ENCODE measurements at regions not wholly inside any gene's neighbourhood (a gene's known extent, or its start where the extent isn't known, plus 50 kb on each side); places are given as distances from the start of the nearest gene placed in this dataset.

- no peak for TF ChIP-seq POLR2A (IDR thresholded peaks at IDR 0.05)
- TF ChIP-seq EP300 (IDR thresholded peaks at IDR 0.05) = no peak
- no peak for TF ChIP-seq CTCF (IDR thresholded peaks at IDR 0.05)
These were observed 183.8 kb upstream of the LHX5 start for GRCh38 chr12:113655479-113655878.
